ENCODE measurements at regions not wholly inside any gene's neighbourhood (a gene's known extent, or its start where the extent isn't known, plus 50 kb on each side); places are given as distances from the start of the nearest gene placed in this dataset.

- no peak for TF ChIP-seq CTCF (IDR thresholded peaks at IDR 0.05)
- TF ChIP-seq EP300 (IDR thresholded peaks at IDR 0.05), result no peak
- TF ChIP-seq POLR2AphosphoS5 (IDR thresholded peaks at IDR 0.05), result no peak
- TF ChIP-seq POLR2A (IDR thresholded peaks at IDR 0.05), result no peak
Observed at GRCh38 chrX:46256875-46257274, 288.3 kb downstream of the ZNF674 start.
